ENCODE measurements at regions not wholly inside any gene's neighbourhood (a gene's known extent, or its start where the extent isn't known, plus 50 kb on each side); places are given as distances from the start of the nearest gene placed in this dataset.

DNA sequence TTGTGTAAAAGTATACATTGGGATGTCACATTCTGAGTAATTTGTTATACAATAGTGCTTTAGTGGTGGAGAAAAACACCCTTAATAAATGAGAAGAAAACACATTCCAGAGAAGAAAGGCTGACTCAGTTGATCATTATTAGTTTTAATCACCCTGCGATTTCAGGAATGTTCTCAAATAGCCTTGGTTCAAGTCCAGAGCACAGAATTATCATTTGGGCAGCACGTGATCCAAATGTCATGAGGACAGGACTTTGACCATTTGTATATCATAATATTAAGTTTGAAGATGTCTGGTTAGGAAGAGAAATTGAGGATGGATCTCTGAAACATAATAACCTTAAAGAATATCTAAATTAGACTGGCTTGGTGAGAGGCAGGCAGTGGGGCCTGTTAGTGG, 1434.3 kb upstream of the TENM3 start:
- ATAC-seq (no peak), DNase-seq (no peak)
- H3K4me3 ChIP-seq = no peak overlapping the region
- TF ChIP-seq, protein P1, sequence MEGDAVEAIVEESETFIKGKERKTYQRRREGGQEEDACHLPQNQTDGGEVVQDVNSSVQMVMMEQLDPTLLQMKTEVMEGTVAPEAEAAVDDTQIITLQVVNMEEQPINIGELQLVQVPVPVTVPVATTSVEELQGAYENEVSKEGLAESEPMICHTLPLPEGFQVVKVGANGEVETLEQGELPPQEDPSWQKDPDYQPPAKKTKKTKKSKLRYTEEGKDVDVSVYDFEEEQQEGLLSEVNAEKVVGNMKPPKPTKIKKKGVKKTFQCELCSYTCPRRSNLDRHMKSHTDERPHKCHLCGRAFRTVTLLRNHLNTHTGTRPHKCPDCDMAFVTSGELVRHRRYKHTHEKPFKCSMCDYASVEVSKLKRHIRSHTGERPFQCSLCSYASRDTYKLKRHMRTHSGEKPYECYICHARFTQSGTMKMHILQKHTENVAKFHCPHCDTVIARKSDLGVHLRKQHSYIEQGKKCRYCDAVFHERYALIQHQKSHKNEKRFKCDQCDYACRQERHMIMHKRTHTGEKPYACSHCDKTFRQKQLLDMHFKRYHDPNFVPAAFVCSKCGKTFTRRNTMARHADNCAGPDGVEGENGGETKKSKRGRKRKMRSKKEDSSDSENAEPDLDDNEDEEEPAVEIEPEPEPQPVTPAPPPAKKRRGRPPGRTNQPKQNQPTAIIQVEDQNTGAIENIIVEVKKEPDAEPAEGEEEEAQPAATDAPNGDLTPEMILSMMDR (IDR thresholded peaks at IDR 0.05) = no peak
- no peaks in the 10 kb centered on the region for H3K4me1 ChIP-seq
- no peak overlapping the region for H3K27ac ChIP-seq
- H3K27me3 ChIP-seq = no peaks in the 10 kb centered on the region
- H3K9me3 ChIP-seq = no peaks in the 10 kb centered on the region
- intact Hi-C loops (cut with DNase I) = no loop called here
- no peaks in the 10 kb centered on the region for H3K36me3 ChIP-seq

DNA sequence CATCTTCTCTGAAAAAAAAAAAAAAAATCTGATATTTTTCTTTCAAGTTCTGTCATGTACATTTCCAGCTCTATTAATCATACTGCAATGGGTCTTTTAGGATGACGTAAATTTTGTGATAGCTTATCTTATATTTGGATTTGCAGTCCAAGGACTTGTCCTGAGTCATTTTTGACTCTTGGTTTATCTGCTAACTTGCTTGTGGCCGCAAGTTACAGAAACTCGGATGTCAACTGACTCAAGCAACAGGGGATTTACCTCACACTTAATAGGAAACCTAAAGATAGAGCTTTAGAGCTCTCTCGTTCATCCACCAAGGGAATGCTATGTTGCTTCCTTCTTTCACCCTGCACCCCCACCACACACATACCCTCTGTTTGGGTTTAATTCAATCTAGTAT, 1433.8 kb upstream of the TENM3 start:
- DNase-seq (no peak), ATAC-seq (no peak)
- Histone ChIP-seq H3K4me1 (no peaks in the 10 kb centered on the region), H3K4me3 (no peak overlapping the region), H3K9me3 (no peaks in the 10 kb centered on the region), H3K36me3 (no peaks in the 10 kb centered on the region), H3K27ac (no peak overlapping the region), H3K27me3 (no peaks in the 10 kb centered on the region)
- TF ChIP-seq, protein P1 (IDR thresholded peaks at IDR 0.05) = no peak
- intact Hi-C loops (cut with DNase I) = no loop called here

DNA sequence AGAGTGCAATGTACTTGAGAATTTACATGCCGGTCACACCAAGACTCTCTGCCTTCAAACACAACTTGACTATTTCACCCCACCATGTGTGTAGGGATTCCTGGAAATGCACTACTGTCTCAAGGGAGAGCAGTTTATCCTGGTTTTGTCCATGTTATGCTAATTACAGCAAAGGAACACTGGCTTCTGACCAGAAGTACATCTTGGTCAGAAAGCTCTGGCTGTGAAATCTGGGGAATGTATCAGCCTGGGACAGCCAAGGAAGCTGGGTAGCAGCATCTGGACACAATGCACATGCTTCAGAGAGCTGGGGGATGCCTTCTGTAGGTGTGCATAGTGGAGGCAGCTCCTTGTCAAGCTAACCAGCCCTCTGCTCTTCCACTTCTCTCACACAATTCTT, 1432.6 kb upstream of the TENM3 start:
- ATAC-seq = no peak

DNA sequence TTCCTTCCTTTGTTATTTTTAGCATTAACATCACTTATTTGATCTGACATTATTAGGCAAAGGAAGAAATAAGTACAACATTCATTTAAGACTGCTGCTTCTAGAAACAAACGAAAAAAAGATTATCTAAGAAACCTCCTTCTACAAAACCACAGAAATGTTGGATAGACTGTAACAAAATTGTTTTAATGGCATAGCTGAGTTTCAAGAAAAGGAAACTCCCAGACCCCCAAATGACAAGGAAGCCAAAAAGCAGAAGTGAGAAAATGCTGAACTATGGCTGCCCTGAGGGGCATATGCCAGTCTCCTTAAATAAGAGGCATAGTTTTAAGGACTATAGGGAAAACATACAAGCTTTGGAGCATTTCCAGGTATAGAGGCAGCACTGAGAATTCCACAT, 1431.6 kb upstream of the TENM3 start:
- no peaks in the 10 kb centered on the region for H3K27me3 ChIP-seq
- no peaks in the 10 kb centered on the region for H3K36me3 ChIP-seq
- DNase-seq (no peak), ATAC-seq (no peak)
- intact Hi-C loops (cut with DNase I) = no loop called here
- no peak overlapping the region for H3K4me3 ChIP-seq
- H3K4me1 ChIP-seq = no peaks in the 10 kb centered on the region
- no peak overlapping the region for H3K27ac ChIP-seq
- H3K9me3 ChIP-seq = no peaks in the 10 kb centered on the region
- TF ChIP-seq, protein P1 (IDR thresholded peaks at IDR 0.05) = no peak

More for the DNA sequence above, 1432.6 kb upstream of the TENM3 start:
- DNase-seq = no peak
- no peaks in the 10 kb centered on the region for H3K9me3 ChIP-seq
- intact Hi-C loops (cut with DNase I) = no loop called here
- no peaks in the 10 kb centered on the region for H3K4me1 ChIP-seq
- no peak overlapping the region for H3K27ac ChIP-seq
- no peak overlapping the region for H3K4me3 ChIP-seq
- no peaks in the 10 kb centered on the region for H3K27me3 ChIP-seq
- TF ChIP-seq, protein P1 (IDR thresholded peaks at IDR 0.05) = no peak
- H3K36me3 ChIP-seq = no peaks in the 10 kb centered on the region

DNA sequence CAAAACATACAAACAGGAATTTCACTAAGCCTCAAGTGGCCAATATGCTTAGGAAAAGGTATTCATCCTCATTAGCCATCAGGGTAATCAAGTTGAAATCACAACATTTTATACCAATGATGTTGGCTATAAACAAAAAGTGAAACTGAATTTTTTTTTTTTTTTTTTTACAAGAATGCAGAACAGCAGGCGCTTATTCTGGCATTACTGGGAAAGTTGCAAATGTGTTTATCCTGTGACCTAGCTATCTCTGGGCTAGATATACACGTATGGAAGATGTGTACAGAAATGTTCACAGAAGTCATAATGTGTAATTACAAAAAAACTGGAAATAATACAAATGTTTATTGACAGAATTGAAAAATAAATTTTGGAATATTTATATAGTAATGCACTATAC, 1430.4 kb upstream of the TENM3 start:
- no peaks in the 10 kb centered on the region for H3K36me3 ChIP-seq
- TF ChIP-seq, protein P1 (IDR thresholded peaks at IDR 0.05) = no peak

DNA sequence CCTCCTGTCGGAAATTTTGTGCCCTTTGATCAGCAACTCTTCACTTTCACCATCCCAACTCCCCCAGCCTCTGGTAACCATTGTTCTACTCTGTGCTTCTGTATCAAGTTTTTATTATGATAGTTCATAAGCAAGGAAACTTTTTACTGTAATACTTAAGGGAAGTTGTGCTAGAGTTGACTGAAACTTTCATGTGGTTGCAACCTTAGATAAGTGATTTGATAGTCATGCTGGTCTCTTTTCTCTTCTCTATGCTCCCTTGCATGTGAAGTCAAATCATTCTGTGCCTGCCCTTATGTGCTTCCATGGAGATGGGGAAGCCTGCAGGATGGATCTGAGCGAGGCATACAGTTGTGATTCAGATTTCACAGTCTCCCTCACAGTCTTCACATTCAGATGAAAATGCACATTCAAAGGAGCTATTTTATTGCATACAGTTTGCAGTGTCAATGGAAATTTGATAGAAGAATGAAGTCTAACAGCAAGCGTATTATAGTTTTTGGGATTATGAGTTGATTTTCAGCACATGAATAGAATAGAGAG, 1428.3 kb upstream of the TENM3 start:
- Histone ChIP-seq H3K36me3 (no peaks in the 10 kb centered on the region), H3K4me3 (no peak overlapping the region), H3K27me3 (no peaks in the 10 kb centered on the region), H3K9me3 (no peaks in the 10 kb centered on the region), H3K4me1 (no peaks in the 10 kb centered on the region), H3K27ac (no peak overlapping the region)
- DNase-seq (no peak), ATAC-seq (no peak)
- TF ChIP-seq, protein P1 (IDR thresholded peaks at IDR 0.05) = no peak
- intact Hi-C loops (cut with DNase I) = no loop called here

More for the DNA sequence above, 1430.4 kb upstream of the TENM3 start:
- DNase-seq = no peak
- Histone ChIP-seq H3K27me3 (no peaks in the 10 kb centered on the region), H3K9me3 (no peaks in the 10 kb centered on the region), H3K27ac (no peak overlapping the region), H3K4me3 (no peak overlapping the region), H3K4me1 (no peaks in the 10 kb centered on the region)
- ATAC-seq = no peak
- intact Hi-C loops (cut with DNase I) = no loop called here
